ENCODE measurements at regions not wholly inside any gene's neighbourhood (a gene's known extent, or its start where the extent isn't known, plus 50 kb on each side); places are given as distances from the start of the nearest gene placed in this dataset.

DNA sequence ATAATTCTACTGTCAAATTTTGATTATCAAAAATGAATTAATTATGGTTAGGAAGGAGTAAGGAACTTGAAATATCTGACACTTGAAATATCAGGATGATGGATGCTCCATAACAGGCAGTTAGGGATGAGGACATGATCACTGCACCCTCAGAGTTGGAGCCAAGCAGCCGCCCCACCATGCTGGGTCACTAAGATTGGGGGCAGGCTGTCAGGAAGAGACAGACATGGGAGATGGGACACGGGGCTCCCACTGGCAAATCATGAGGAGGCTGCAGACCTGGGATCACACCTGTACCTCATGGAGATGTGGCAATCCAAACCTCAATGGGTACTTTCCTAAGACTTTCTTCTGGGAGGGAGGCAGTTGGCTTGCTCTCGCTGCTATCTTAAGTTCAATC, 982.0 kb upstream of the ZEB2 start:
- H4K20me1 ChIP-seq (replicated peaks; ENCODE audit: insufficient read depth), result no peaks in the 10 kb centered on the region
- no peaks in the 10 kb centered on the region for H3K27me3 Mint-ChIP-seq (ENCODE audit: insufficient read depth, low read depth, poor library complexity)
- no peak overlapping the region for H3K27ac ChIP-seq (ENCODE audit: low read depth)
- TF ChIP-seq ETS1 (IDR thresholded peaks at IDR 0.05) (no peak), ZNF331 (CRISPR knock-in tag; IDR thresholded peaks at IDR 0.05; ENCODE audit: low read depth) (no peak), ZNF462 (CRISPR knock-in tag; IDR thresholded peaks at IDR 0.05) (no peak), POLR2AphosphoS5 (IDR thresholded peaks at IDR 0.05; ENCODE audit: low read depth) (no peak), EZH2 (IDR thresholded peaks at IDR 0.05; ENCODE audit: low read depth, unreplicated experiment) (no peak), STAT1 (IDR thresholded peaks at IDR 0.05; ENCODE audit: unreplicated experiment) (no peak), JUNB (IDR thresholded peaks at IDR 0.05; ENCODE audit: unreplicated experiment) (no peak), ZNF114 (CRISPR knock-in tag; IDR thresholded peaks at IDR 0.05) (no peak), NANOG (IDR thresholded peaks at IDR 0.05; ENCODE audit: borderline replicate concordance) (no peak), CREB1 (CRISPR knock-in tag; IDR thresholded peaks at IDR 0.05; ENCODE audit: low read depth) (no peak), EZH2phosphoT487 (IDR thresholded peaks at IDR 0.05; ENCODE audit: unreplicated experiment) (no peak)
- TF ChIP-seq, protein P1, sequence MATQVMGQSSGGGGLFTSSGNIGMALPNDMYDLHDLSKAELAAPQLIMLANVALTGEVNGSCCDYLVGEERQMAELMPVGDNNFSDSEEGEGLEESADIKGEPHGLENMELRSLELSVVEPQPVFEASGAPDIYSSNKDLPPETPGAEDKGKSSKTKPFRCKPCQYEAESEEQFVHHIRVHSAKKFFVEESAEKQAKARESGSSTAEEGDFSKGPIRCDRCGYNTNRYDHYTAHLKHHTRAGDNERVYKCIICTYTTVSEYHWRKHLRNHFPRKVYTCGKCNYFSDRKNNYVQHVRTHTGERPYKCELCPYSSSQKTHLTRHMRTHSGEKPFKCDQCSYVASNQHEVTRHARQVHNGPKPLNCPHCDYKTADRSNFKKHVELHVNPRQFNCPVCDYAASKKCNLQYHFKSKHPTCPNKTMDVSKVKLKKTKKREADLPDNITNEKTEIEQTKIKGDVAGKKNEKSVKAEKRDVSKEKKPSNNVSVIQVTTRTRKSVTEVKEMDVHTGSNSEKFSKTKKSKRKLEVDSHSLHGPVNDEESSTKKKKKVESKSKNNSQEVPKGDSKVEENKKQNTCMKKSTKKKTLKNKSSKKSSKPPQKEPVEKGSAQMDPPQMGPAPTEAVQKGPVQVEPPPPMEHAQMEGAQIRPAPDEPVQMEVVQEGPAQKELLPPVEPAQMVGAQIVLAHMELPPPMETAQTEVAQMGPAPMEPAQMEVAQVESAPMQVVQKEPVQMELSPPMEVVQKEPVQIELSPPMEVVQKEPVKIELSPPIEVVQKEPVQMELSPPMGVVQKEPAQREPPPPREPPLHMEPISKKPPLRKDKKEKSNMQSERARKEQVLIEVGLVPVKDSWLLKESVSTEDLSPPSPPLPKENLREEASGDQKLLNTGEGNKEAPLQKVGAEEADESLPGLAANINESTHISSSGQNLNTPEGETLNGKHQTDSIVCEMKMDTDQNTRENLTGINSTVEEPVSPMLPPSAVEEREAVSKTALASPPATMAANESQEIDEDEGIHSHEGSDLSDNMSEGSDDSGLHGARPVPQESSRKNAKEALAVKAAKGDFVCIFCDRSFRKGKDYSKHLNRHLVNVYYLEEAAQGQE (IDR thresholded peaks at IDR 0.05; ENCODE audit: unreplicated experiment), result no peak
- TF ChIP-seq, protein P2, sequence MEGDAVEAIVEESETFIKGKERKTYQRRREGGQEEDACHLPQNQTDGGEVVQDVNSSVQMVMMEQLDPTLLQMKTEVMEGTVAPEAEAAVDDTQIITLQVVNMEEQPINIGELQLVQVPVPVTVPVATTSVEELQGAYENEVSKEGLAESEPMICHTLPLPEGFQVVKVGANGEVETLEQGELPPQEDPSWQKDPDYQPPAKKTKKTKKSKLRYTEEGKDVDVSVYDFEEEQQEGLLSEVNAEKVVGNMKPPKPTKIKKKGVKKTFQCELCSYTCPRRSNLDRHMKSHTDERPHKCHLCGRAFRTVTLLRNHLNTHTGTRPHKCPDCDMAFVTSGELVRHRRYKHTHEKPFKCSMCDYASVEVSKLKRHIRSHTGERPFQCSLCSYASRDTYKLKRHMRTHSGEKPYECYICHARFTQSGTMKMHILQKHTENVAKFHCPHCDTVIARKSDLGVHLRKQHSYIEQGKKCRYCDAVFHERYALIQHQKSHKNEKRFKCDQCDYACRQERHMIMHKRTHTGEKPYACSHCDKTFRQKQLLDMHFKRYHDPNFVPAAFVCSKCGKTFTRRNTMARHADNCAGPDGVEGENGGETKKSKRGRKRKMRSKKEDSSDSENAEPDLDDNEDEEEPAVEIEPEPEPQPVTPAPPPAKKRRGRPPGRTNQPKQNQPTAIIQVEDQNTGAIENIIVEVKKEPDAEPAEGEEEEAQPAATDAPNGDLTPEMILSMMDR (conservative IDR thresholded peaks at IDR 0.05; ENCODE audit: low read depth in 2 of 2), result no peak
- H3K4me1 Mint-ChIP-seq, result no peaks in the 10 kb centered on the region
- no peak for DNase-seq (ENCODE audit: low spot score)
- no peaks in the 10 kb centered on the region for H3F3A ChIP-seq (replicated peaks; ENCODE audit: low read depth)
- no peaks in the 10 kb centered on the region for H3K27me3 ChIP-seq (ENCODE audit: insufficient read depth)
- H3K4me1 ChIP-seq (ENCODE audit: insufficient read depth), result no peaks in the 10 kb centered on the region
- H3K36me3 ChIP-seq (ENCODE audit: insufficient read depth), result no peaks in the 10 kb centered on the region
- ATAC-seq, result no peak
- H3K36me3 Mint-ChIP-seq (ENCODE audit: low read depth), result no peaks in the 10 kb centered on the region
- no peak overlapping the region for H2AFZ ChIP-seq
- H3K4me3 Mint-ChIP-seq, result no peak overlapping the region
- H3K79me2 ChIP-seq (replicated peaks; ENCODE audit: insufficient read depth), result no peaks in the 10 kb centered on the region
- no peak overlapping the region for H3K27ac Mint-ChIP-seq
- H3K4me3 ChIP-seq, result no peak overlapping the region
- 0 out of 2 replicates have a peak, but pooled peaks cover 3% of the 10 kb centered on the region for H3K9me2 ChIP-seq (ENCODE audit: insufficient read depth)
- peaks cover 2% of the 10 kb centered on the region; the same call in 1 of the 3 replicates for H3K9me3 Mint-ChIP-seq
- H3K4me2 ChIP-seq, result no peak overlapping the region

Measured in GM23338 (cell line).